Vagina (tissue), 2 donors: ENCODE measurements at regions not wholly inside any gene's neighbourhood (a gene's known extent, or its start where the extent isn't known, plus 50 kb on each side); places are given as distances from the start of the nearest gene placed in this dataset.

ENCODE experiments used
- POLR2A ChIP-seq, 2 donors: fragments of 450-650 bp; IDR thresholded peaks; one replicate each; pipeline ENCODE4 v1.6.1; 2017; ENCODE audit warnings: antibody characterized with exemption in 2 of 2, mild to moderate bottlenecking in 2 of 2, moderate library complexity in 2 of 2
- TF ChIP-seq, protein P1 (sequence below), 3 experiments: fragments of 450-650 bp in 2 of 3; fragments of 200-600 bp in 1 of 3; sonication (generic) in 1 of 3; IDR thresholded peaks; one replicate each; pipeline ENCODE4 v1.5.1; 2017 to 2019; ENCODE audit warnings: antibody characterized with exemption in 3 of 3, mild to moderate bottlenecking in 2 of 3, moderate library complexity in 2 of 3

DNA sequence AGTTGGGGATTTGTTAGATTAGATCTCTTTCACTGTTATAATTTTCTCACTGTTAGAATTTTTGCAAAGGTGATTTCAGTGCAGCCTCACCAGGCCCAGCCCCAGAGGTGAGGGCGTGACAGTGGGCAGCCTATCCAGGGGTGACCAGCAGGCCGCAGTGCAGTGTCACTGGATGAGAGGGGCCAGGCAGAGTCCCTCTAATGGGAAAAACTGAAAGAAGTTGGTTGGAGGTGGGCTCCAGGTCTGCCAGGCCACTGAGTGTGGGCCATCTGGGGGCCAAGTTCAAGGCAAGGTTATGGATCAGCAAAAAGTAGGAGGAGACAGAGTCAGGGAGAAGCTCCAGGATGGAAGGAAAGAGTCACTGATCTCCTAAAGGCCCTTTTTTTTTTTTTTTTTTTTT lies 90.5 kb upstream of the SDK1 start:
- TF ChIP-seq, protein P1, sequence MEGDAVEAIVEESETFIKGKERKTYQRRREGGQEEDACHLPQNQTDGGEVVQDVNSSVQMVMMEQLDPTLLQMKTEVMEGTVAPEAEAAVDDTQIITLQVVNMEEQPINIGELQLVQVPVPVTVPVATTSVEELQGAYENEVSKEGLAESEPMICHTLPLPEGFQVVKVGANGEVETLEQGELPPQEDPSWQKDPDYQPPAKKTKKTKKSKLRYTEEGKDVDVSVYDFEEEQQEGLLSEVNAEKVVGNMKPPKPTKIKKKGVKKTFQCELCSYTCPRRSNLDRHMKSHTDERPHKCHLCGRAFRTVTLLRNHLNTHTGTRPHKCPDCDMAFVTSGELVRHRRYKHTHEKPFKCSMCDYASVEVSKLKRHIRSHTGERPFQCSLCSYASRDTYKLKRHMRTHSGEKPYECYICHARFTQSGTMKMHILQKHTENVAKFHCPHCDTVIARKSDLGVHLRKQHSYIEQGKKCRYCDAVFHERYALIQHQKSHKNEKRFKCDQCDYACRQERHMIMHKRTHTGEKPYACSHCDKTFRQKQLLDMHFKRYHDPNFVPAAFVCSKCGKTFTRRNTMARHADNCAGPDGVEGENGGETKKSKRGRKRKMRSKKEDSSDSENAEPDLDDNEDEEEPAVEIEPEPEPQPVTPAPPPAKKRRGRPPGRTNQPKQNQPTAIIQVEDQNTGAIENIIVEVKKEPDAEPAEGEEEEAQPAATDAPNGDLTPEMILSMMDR (IDR thresholded peaks at IDR 0.05), result no peak
- no peak for TF ChIP-seq POLR2A (IDR thresholded peaks at IDR 0.05)
